GM19025 (cell line): ENCODE measurements at regions not wholly inside any gene's neighbourhood (a gene's known extent, or its start where the extent isn't known, plus 50 kb on each side); places are given as distances from the start of the nearest gene placed in this dataset.

Source experiments
- ATAC-seq: cut with Tn5 transposase; IDR thresholded peaks from one replicate; pipeline ENCODE4 v1.9.1; 2021; ENCODE audit warnings: mild to moderate bottlenecking, low read depth, moderate library complexity; ENCODE audit not compliant: unreplicated experiment

GRCh38 chr16:55102531-55102930 is 171.9 kb downstream of the IRX5 start:
- ATAC-seq = no peak

DNA sequence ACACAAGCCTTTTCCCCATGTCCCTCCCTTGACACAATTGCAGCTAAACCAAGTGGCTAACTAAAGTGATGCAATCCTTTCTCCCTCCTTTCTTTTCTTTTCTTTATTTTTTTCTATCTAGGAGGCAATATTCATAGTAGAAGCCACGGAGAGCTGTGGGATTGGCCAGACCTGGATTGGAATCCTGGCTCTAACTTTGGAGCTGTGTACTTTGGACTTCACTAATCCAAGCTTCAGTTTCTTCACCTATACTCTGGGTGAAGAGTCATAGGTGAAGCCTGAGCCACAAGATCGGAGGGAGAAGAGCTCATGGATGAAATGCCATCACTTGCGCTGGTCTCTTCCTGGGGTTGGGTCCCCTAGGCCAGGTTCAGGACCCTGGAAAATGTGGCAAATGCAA is 177.2 kb downstream of the IRX5 start:
- no peak for ATAC-seq

GRCh38 chr16:55113210-55113609 is 182.5 kb downstream of the IRX5 start:
- ATAC-seq = no peak

DNA sequence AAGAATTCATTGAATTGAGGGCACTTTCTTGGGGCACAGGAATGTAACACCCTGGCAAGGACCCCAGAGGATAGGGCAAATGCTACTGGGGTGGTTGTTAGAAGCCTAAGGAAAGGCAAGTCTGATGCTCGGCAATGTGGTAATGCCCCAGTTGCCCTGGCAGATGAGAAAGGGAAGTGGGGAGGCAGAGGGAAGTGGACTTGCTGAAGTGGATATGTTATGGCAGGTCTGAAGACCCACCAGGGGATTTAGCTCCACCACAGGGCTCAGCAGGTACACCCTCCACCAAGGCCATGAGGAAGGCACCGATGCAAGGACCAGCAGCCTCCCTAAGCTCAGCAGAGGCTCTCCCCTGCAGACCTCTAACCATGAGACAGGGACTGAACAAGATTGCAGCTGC is 184.8 kb downstream of the IRX5 start:
- ATAC-seq = no peak

GRCh38 chr16:55116165-55116920 is 185.7 kb downstream of the IRX5 start:
- no peak for ATAC-seq

GRCh38 chr16:55118701-55119260 is 188.1 kb downstream of the IRX5 start:
- ATAC-seq = no peak

GRCh38 chr16:55120408-55120807 is 189.7 kb downstream of the IRX5 start:
- ATAC-seq = no peak

GRCh38 chr16:55120826-55121225 is 190.2 kb downstream of the IRX5 start:
- ATAC-seq = no peak

GRCh38 chr16:55123652-55124051 is 193.0 kb downstream of the IRX5 start:
- ATAC-seq = no peak

GRCh38 chr16:55125818-55126385 is 195.2 kb downstream of the IRX5 start:
- no peak for ATAC-seq

DNA sequence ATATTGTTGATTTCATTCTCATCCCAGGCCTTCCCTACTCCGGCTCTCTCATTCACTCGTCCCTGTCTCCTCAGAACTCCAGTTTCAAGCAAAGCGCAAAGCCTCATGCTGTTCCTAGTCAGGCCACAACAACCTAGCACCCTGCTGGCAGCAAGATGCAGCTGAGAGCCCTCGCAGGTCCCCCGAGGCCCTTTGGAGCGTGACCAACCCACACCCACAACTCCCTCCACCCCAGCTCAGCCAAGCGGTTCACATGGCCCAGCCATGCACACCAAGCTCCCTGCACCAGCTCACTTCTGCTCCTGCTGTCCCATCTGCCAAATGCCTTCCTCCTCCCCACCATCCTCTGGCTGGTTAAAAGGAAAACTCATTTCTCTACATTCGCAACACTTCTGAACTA is 195.8 kb downstream of the IRX5 start:
- no peak for ATAC-seq

DNA sequence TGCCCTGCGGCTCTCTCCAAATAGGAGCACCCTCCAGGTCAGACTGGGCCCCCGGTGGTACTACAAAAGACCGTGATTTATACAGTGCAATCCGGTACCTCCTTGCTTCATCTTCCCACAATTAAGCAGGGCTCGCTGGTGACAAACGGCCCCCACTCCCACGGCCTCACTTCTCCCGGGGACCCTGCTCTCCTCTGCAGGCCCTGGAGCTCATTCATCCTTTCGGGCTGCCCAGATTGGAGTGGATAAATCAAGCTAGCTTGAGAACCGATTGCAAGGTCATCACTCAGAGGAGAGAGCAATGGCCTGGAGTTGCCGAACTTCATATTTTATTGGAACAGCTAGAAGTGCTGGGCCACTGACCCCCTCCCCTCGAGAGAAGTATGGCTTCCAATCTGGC is 193.5 kb upstream of the IRX6 start:
- no peak for ATAC-seq

DNA sequence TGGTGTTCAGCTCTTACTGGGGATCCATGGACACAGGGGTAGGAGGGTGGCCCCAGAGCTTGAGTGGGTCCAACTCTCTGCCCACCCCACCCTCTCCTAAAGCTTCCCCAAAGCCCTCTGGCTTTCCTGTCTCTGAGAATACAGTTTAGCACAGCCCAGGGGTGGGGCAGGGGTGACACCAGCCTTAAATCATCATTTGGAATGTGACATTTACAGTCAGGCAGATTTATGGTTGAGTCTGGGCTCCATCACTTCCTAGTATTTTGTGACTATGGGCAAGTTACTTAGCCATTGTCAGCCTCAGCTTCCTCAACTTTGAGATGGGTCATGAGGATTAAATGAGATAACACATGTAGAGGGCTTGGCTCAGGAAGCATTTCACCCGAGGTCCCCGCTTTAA is 193.1 kb upstream of the IRX6 start:
- ATAC-seq = no peak

- ATAC-seq = no peak
These were observed 190.3 kb upstream of the IRX6 start for GRCh38 chr16:55133654-55134053.

DNA sequence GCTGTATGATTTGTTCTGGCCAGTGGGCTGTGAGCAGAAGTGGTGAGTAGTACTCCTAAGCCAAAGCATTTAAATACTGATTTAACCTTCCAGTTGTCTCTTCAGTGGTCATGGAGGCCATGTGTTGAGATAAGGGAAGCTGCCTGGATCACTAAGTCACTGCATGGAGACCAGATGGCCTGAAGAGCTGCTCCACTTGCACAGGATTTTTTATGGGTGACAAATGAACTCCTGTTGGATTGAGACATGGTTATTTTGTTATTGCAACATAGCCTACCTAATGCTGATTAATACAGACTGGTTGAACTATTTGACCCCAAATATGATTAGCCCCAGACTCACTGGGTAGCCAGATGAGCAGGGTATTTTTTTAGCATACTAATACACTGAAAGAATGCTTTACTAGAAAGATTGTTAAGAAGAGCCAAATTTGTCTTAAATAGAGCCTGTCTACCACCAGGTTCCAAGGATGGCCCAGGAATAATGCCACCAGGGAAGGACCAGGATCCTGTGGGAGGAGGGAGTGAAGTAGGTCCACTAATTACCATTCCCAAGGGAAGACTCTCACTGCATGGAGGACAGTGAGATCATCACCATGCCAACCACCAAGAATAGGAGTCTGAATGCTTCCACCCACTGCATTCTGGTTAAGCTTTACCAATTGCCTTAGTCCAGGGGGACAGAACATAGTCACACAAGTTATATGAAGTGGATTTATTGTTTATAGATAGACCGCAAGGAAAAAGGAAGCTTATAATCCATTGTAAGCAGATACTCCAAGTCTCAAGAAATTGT is 187.4 kb upstream of the IRX6 start:
- no peak for ATAC-seq

DNA sequence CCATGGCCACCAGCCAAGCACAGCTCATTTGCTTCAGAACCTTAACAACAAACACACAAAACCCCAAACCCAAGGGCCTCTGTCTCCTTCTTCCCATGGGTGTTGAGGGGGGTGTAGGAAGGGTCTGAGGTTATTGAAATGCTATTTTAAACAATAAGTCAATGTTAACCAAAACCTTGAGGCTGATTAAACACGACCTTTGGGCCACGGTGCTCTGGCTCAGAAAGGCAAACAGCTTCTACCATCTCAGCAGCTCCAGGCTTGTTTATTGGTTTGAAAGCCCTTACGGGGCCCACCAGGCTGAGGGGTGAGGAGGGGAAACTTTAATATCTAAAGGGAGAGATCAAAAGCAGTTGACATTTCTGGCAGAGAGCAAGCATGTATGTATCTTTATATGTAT is 185.7 kb upstream of the IRX6 start:
- no peak for ATAC-seq

- no peak for ATAC-seq
These were observed 181.6 kb upstream of the IRX6 start for GRCh38 chr16:55142405-55142804.

DNA sequence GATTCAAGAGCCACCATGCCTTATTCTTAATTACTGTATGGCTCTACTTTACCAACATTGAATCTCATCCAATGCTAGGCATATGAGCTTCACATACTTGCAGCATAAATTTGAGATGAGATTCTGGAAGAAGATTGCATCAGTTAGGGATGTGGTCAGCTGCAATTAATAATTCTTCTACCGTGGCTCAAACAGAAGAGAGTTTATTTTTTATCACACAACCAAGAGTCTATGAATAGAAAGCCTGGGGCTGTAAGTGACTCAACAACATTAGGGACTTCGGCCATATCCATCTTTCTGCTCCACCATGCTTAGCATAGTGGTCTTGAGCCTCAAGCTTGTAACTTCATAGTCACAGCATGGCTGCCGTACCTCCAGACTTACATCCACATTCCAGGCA is 179.4 kb upstream of the IRX6 start:
- no peak for ATAC-seq

DNA sequence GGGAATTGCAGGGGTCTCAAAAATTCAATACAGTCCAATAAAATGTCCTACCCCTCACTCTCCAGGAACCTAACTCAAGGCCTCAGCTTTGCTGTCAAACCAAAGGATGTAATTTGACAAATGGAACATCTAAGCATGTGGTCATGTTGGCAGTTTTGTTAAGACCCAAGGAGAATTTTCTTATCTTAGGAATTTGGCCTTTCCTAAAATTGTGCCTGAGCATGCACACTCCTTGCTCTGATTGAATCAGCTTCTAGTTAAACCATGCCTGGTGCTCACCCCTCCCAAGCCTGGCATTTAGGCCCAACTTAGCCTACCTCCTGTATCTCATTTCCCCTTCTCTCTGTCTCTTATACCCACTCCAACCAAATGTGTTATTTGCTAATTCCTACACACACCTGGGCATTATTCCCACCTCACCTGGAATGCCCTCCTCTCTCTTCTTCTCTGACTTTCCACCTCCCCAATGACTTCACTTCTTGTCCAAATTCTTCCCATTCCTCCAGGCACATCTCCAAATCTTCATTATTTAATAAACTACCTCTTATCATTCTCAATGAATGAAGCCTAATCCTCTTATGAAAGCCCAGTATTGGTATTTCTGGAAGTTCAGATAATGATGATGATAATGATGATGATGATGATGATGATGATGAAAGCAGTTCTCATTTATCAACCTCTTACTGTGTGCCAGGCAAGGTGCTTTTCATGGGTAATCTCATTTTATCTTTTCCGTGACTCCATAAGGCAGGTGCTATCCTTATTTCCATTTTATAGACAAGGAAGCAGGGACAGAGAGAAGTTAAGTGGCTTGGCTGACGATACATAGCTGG is 178.0 kb upstream of the IRX6 start:
- ATAC-seq = no peak

GRCh38 chr16:55146966-55147365 is 177.0 kb upstream of the IRX6 start:
- ATAC-seq = no peak

DNA sequence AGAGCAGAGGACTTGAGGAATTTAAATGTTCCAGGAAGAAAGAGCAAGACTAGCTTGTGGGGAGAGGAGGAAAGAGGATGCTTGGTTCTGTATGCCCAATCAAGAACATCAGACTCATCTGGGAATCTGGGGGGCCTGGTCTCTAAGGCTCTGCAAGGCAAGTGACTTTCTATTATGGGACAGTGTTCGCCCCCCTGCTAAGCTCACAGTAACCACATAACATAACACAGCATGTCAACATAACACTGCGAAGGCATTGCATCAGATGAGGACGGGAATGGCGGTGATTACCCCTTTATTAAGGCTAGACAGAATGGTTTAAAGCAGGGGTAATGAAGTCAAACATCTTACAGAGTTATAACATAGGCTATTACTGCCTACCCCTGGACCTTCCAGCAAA is 176.6 kb upstream of the IRX6 start:
- no peak for ATAC-seq
